AG09309 (cell line): ENCODE measurements at regions not wholly inside any gene's neighbourhood (a gene's known extent, or its start where the extent isn't known, plus 50 kb on each side); places are given as distances from the start of the nearest gene placed in this dataset.
"Not testable (repeated sequence)": the region's sequence is repeated elsewhere in the genome, so short reads cannot be mapped to it uniquely, and the experiment has no call there.

ENCODE experiments used
- DNase-seq: peaks from one replicate; pipeline ENCODE4 v3.0.0-alpha.2; 2010; ENCODE audit warnings: low read depth
- H3K4me3 ChIP-seq: 2 replicates; pipeline ENCODE4 v1.5.1; 2011; ENCODE audit warnings: mild to moderate bottlenecking, low read depth, low read length, moderate library complexity; ENCODE audit not compliant: control insufficient read depth
- CTCF ChIP-seq: IDR thresholded peaks from 2 replicates; pipeline ENCODE4 v1.5.1; 2011; ENCODE audit warnings: mild to moderate bottlenecking, low read depth, low read length, inconsistent platforms; ENCODE audit not compliant: insufficient read depth, control insufficient read depth; ENCODE audit errors: missing control alignments

GRCh38 chr4:148654131-148654530 is 211.9 kb upstream of the NR3C2 start:
- no peak overlapping the region for H3K4me3 ChIP-seq
- DNase-seq: no peak
- no peak for TF ChIP-seq CTCF

- no peak overlapping the region for H3K4me3 ChIP-seq
- no peak for DNase-seq
- no peak for TF ChIP-seq CTCF
These were observed 211.5 kb upstream of the NR3C2 start for GRCh38 chr4:148653681-148654080.

DNA sequence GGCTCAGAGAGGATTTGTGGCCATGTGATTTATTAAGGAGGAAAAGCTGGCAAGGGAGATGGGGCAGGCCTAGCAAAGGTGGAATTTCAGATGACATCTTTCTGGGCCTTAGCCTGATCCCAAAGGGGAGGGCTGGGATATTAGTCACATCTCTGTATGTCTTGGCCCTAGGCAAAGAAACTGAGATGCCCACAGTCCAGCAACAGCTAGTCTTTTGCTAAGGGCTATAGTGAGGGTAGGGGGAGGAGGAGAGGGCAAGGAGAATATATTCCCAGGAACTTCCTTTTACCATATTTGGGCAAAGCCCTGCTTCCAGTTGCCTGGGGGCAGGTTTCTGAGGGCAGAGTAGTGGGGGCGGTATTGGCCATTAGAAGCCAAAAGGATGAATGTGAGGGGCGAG is 209.8 kb upstream of the NR3C2 start:
- DNase-seq: no peak
- no peak for TF ChIP-seq CTCF
- H3K4me3 ChIP-seq: no peak overlapping the region

- no peak for TF ChIP-seq CTCF
- no peak for DNase-seq
- no peak overlapping the region for H3K4me3 ChIP-seq
These were observed 207.6 kb upstream of the NR3C2 start for GRCh38 chr4:148649652-148650331.

- TF ChIP-seq CTCF: no peak
- no peak for DNase-seq
- H3K4me3 ChIP-seq: no peak overlapping the region
These were observed 201.6 kb upstream of the NR3C2 start for GRCh38 chr4:148643851-148644250.

GRCh38 chr4:148642907-148643306 is 200.7 kb upstream of the NR3C2 start:
- H3K4me3 ChIP-seq: no peak overlapping the region
- no peak for DNase-seq
- no peak for TF ChIP-seq CTCF

GRCh38 chr4:148638079-148638478 is 195.9 kb upstream of the NR3C2 start:
- not testable (repeated sequence) for H3K4me3 ChIP-seq, DNase-seq

DNA sequence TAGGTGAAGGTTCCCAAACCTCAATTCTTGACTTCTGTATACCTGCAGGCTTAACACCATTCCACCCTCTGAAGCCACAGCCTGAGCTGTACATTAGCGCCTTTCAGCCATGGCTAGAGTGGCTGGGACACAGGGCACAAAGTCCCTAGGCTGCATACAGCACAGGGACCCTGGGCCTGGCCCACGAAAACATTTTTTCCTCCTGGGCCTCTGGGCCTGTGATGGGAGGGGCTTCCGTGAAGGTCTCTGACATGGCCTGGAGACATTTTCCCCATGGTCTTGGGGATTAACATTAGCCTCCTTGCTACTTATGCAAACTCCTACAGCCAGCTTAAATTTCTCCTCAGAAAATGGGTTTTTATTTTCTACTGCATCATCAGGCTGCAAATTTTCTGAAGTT is 195.2 kb upstream of the NR3C2 start:
- DNase-seq: not testable (repeated sequence)

More for the DNA sequence above, 195.2 kb upstream of the NR3C2 start:
- H3K4me3 ChIP-seq: not testable (repeated sequence)
